Type B pancreatic cell (in vitro differentiated cells): ENCODE measurements at regions not wholly inside any gene's neighbourhood (a gene's known extent, or its start where the extent isn't known, plus 50 kb on each side); places are given as distances from the start of the nearest gene placed in this dataset.

ENCODE experiments used
- DNase-seq: peaks from one replicate; pipeline ENCODE4 v3.0.0; 2021; ENCODE audit warnings: mixed read lengths; ENCODE audit not compliant: unreplicated experiment; ENCODE audit errors: extremely low spot score
- H3K27ac Mint-ChIP-seq: 2 replicates; pipeline ENCODE4 v1.8.0; 2021; ENCODE audit warnings: mild to moderate bottlenecking, mixed read lengths
- H3K27me3 Mint-ChIP-seq: 2 replicates; pipeline ENCODE4 v1.8.0; 2021; ENCODE audit warnings: mixed read lengths
- H3K36me3 Mint-ChIP-seq: 2 replicates; pipeline ENCODE4 v1.8.0; 2021; ENCODE audit warnings: mixed read lengths
- H3K4me1 Mint-ChIP-seq: one replicate; pipeline ENCODE4 v1.8.0; 2021; ENCODE audit warnings: mixed read lengths; ENCODE audit not compliant: unreplicated experiment
- H3K4me3 Mint-ChIP-seq: 2 replicates; pipeline ENCODE4 v1.8.0; 2021; ENCODE audit warnings: mild to moderate bottlenecking, mixed read lengths
- H3K9me3 Mint-ChIP-seq: 2 replicates; pipeline ENCODE4 v1.8.0; 2021; ENCODE audit warnings: mixed read lengths
- CTCF ChIP-seq: fragments of 200-600 bp; sonication (generic); conservative IDR thresholded peaks from 2 replicates; pipeline ENCODE4 v1.5.0; 2021; ENCODE audit warnings: antibody characterized with exemption, mild to moderate bottlenecking

- Mint-ChIP-seq H3K4me1 (peaks cover 14% of the 10 kb centered on the region), H3K27ac (peak overlapping the region; percentile 30), H3K9me3 (no peaks in the 10 kb centered on the region), H3K36me3 (no peaks in the 10 kb centered on the region), H3K4me3 (no peak overlapping the region), H3K27me3 (peaks cover 3% of the 10 kb centered on the region)
- no peak for TF ChIP-seq CTCF
- no peak for DNase-seq
These were observed 92.5 kb downstream of the KCNF1 start for GRCh38 chr2:11004199-11004598.

- no peaks in the 10 kb centered on the region for H3K9me3 Mint-ChIP-seq
- peaks cover 3% of the 10 kb centered on the region for H3K27me3 Mint-ChIP-seq
- H3K27ac Mint-ChIP-seq = no peak overlapping the region
- no peaks in the 10 kb centered on the region for H3K36me3 Mint-ChIP-seq
- peaks cover 14% of the 10 kb centered on the region for H3K4me1 Mint-ChIP-seq
- no peak for TF ChIP-seq CTCF
- no peak overlapping the region for H3K4me3 Mint-ChIP-seq
- DNase-seq = no peak
These were observed 93.3 kb downstream of the KCNF1 start for GRCh38 chr2:11005032-11005431.

- peaks cover 14% of the 10 kb centered on the region for H3K4me1 Mint-ChIP-seq
- no peak for DNase-seq
- no peak for TF ChIP-seq CTCF
- H3K9me3 Mint-ChIP-seq = no peaks in the 10 kb centered on the region
- no peak overlapping the region for H3K4me3 Mint-ChIP-seq
- peaks cover 3% of the 10 kb centered on the region for H3K27me3 Mint-ChIP-seq
- peak overlapping the region; percentile 39 for H3K27ac Mint-ChIP-seq
- no peaks in the 10 kb centered on the region for H3K36me3 Mint-ChIP-seq
These were observed 94.5 kb downstream of the KCNF1 start for GRCh38 chr2:11006191-11006590.

- H3K9me3 Mint-ChIP-seq = no peaks in the 10 kb centered on the region
- no peak overlapping the region for H3K27ac Mint-ChIP-seq
- DNase-seq = no peak
- H3K4me1 Mint-ChIP-seq = peaks cover 14% of the 10 kb centered on the region
- H3K4me3 Mint-ChIP-seq = no peak overlapping the region
- H3K36me3 Mint-ChIP-seq = no peaks in the 10 kb centered on the region
- TF ChIP-seq CTCF = no peak
- peaks cover 3% of the 10 kb centered on the region for H3K27me3 Mint-ChIP-seq
These were observed 95.9 kb downstream of the KCNF1 start for GRCh38 chr2:11007331-11008264.

DNA sequence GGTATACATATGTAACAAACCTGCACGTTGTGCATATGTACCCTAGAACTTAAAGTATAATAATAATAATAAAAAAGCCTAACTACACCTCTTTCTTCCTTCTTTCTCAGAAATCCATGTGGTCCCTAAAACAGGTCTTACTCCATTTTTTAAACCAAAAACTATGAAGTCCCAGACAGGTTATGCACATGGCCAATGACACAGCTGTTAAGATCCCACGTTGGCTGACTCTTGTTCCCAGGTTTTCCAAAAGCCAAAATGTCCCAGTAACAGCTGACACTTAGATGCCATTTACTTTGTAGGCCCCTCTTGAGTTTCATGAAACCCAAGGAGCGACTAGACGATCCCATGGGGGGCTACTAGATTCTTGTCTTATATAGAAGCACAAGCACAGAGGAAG is 97.0 kb downstream of the KCNF1 start:
- Mint-ChIP-seq H3K27ac (no peak overlapping the region), H3K36me3 (no peaks in the 10 kb centered on the region), H3K9me3 (no peaks in the 10 kb centered on the region), H3K4me3 (no peak overlapping the region), H3K27me3 (peaks cover 3% of the 10 kb centered on the region), H3K4me1 (peaks cover 11% of the 10 kb centered on the region)
- no peak for DNase-seq
- TF ChIP-seq CTCF = no peak
